ENCODE measurements at regions not wholly inside any gene's neighbourhood (a gene's known extent, or its start where the extent isn't known, plus 50 kb on each side); places are given as distances from the start of the nearest gene placed in this dataset.

- no peak for TF ChIP-seq EZH2 (IDR thresholded peaks at IDR 0.05; ENCODE audit: insufficient read depth, poor library complexity, severe bottlenecking)
- TF ChIP-seq EZH2phosphoT487 (IDR thresholded peaks at IDR 0.05; ENCODE audit: insufficient read depth, low read depth) = no peak
These were observed 65.0 kb upstream of the ABL1 start for GRCh38 chr9:130770093-130770492.

All from GM23248 (cell line).